Stimulated activated CD8-positive, alpha-beta memory T cell treated with anti-CD3 and anti-CD28 coated beads, Interleukin-4, amount 100 ng/mL, for 48 hours (primary cell): ENCODE measurements at regions not wholly inside any gene's neighbourhood (a gene's known extent, or its start where the extent isn't known, plus 50 kb on each side); places are given as distances from the start of the nearest gene placed in this dataset.

Source experiments
- DNase-seq: peaks from one replicate; pipeline ENCODE4 v3.0.0-alpha.2; 2020

GRCh38 chr7:113825832-113826231 lies 93.0 kb downstream of the PPP1R3A start:
- DNase-seq = no peak

GRCh38 chr7:113824117-113824823 lies 94.5 kb downstream of the PPP1R3A start:
- no peak for DNase-seq

GRCh38 chr7:113819474-113819873 lies 99.3 kb downstream of the PPP1R3A start:
- no peak for DNase-seq

GRCh38 chr7:113816639-113817038 lies 102.2 kb downstream of the PPP1R3A start:
- no peak for DNase-seq

- DNase-seq = no peak
These were observed 105.3 kb downstream of the PPP1R3A start for GRCh38 chr7:113813471-113813870.

- no peak for DNase-seq
These were observed 106.1 kb downstream of the PPP1R3A start for GRCh38 chr7:113812591-113813255.

GRCh38 chr7:113810080-113810744 lies 108.6 kb downstream of the PPP1R3A start:
- DNase-seq = no peak

GRCh38 chr7:113809581-113809980 lies 109.2 kb downstream of the PPP1R3A start:
- no peak for DNase-seq

- no peak for DNase-seq
These were observed 112.0 kb downstream of the PPP1R3A start for GRCh38 chr7:113806633-113807327.

GRCh38 chr7:113805976-113806375 lies 112.8 kb downstream of the PPP1R3A start:
- no peak for DNase-seq

- DNase-seq = no peak
These were observed 114.2 kb downstream of the PPP1R3A start for GRCh38 chr7:113804475-113805095.

- DNase-seq = no peak
These were observed 117.1 kb downstream of the PPP1R3A start for GRCh38 chr7:113801751-113802150.

GRCh38 chr7:113800826-113801225 lies 118.0 kb downstream of the PPP1R3A start:
- no peak for DNase-seq

- DNase-seq = no peak
These were observed 118.9 kb downstream of the PPP1R3A start for GRCh38 chr7:113799896-113800295.

GRCh38 chr7:113797420-113798010 lies 121.3 kb downstream of the PPP1R3A start:
- DNase-seq = no peak

GRCh38 chr7:113796557-113796956 lies 122.3 kb downstream of the PPP1R3A start:
- DNase-seq = no peak

- DNase-seq = no peak
These were observed 124.2 kb downstream of the PPP1R3A start for GRCh38 chr7:113794573-113794972.

- no peak for DNase-seq
These were observed 125.6 kb downstream of the PPP1R3A start for GRCh38 chr7:113793171-113793570.

GRCh38 chr7:113790025-113790424 lies 128.8 kb downstream of the PPP1R3A start:
- no peak for DNase-seq

- DNase-seq = no peak
These were observed 131.7 kb downstream of the PPP1R3A start for GRCh38 chr7:113787106-113787505.

- DNase-seq = no peak
These were observed 133.9 kb downstream of the PPP1R3A start for GRCh38 chr7:113784956-113785355.

GRCh38 chr7:113784316-113784715 lies 134.5 kb downstream of the PPP1R3A start:
- no peak for DNase-seq

- no peak for DNase-seq
These were observed 135.4 kb downstream of the PPP1R3A start for GRCh38 chr7:113783403-113783802.
